ENCODE measurements at regions not wholly inside any gene's neighbourhood (a gene's known extent, or its start where the extent isn't known, plus 50 kb on each side); places are given as distances from the start of the nearest gene placed in this dataset.

GRCh38 chr5:29296548-29296947 is 1896.9 kb upstream of the CDH6 start:
- Histone ChIP-seq H3K79me2 (ENCODE audit: insufficient read depth) (no peaks in the 10 kb centered on the region), H3K4me3 (ENCODE audit: low read depth in 2 of 2, low read length in 1 of 2) (no peak overlapping the region; a peak in 1 of 4 replicates), H3K4me2 (no peak overlapping the region), H3K9me3 (no peaks in the 10 kb centered on the region), H3K9me2 (no peaks in the 10 kb centered on the region), H2AFZ (ENCODE audit: low read depth) (no peak overlapping the region), H3K36me3 (replicated peaks in 1 of 2; ENCODE audit: control insufficient read depth in 1 of 2, insufficient read depth in 2 of 2, low read length in 1 of 2) (no peaks in the 10 kb centered on the region), H3K27me3 (ENCODE audit: insufficient read depth) (no peaks in the 10 kb centered on the region), H3F3A (replicated peaks; ENCODE audit: insufficient read depth) (no peaks in the 10 kb centered on the region), H3K4me1 (ENCODE audit: control insufficient read depth in 1 of 2, insufficient read depth in 2 of 2, low read depth in 1 of 2, low read length in 1 of 2) (no peaks in the 10 kb centered on the region), H3K9ac (no peak overlapping the region), H4K20me1 (ENCODE audit: insufficient read depth) (no peaks in the 10 kb centered on the region), H3K27ac (ENCODE audit: low read depth in 2 of 2, low read length in 1 of 2) (no peak overlapping the region)
- CTCF ChIA-PET, result no interaction called here
- TF ChIP-seq EP300 (IDR thresholded peaks at IDR 0.05; ENCODE audit: borderline replicate concordance in 1 of 2, low read depth in 1 of 2, low read length in 1 of 2), result no peak
- POLR2A ChIA-PET, result no interaction called here
- 30% methylated on average over 14 of the region's 21 CpGs for WGBS (ENCODE audit: low lambda C conversion rate)
- DNase-seq, result no peak

- Histone ChIP-seq H3K4me1 (ENCODE audit: control insufficient read depth in 1 of 2, insufficient read depth in 2 of 2, low read depth in 1 of 2, low read length in 1 of 2) (no peaks in the 10 kb centered on the region), H2AFZ (ENCODE audit: low read depth) (no peak overlapping the region), H3K4me2 (no peak overlapping the region), H3K79me2 (ENCODE audit: insufficient read depth) (no peaks in the 10 kb centered on the region), H4K20me1 (ENCODE audit: insufficient read depth) (no peaks in the 10 kb centered on the region), H3K27me3 (ENCODE audit: insufficient read depth) (no peaks in the 10 kb centered on the region), H3F3A (replicated peaks; ENCODE audit: insufficient read depth) (no peaks in the 10 kb centered on the region), H3K36me3 (replicated peaks in 1 of 2; ENCODE audit: control insufficient read depth in 1 of 2, insufficient read depth in 2 of 2, low read length in 1 of 2) (no peaks in the 10 kb centered on the region), H3K27ac (ENCODE audit: low read depth in 2 of 2, low read length in 1 of 2) (no peak overlapping the region), H3K9ac (no peak overlapping the region), H3K4me3 (ENCODE audit: low read depth in 2 of 2, low read length in 1 of 2) (no peak overlapping the region), H3K9me3 (no peaks in the 10 kb centered on the region), H3K9me2 (no peaks in the 10 kb centered on the region)
- POLR2A ChIA-PET, result no interaction called here
- CTCF ChIA-PET, result no interaction called here
- DNase-seq, result no peak
- WGBS (ENCODE audit: low lambda C conversion rate), result 11% methylated on average over 2 of the region's 2 CpGs
- TF ChIP-seq RXRA (IDR thresholded peaks at IDR 0.05; ENCODE audit: borderline replicate concordance, low read depth), result no peak
- TF ChIP-seq SMC3 (IDR thresholded peaks at IDR 0.05; ENCODE audit: low read depth, low read length), result no peak
- TF ChIP-seq EZH2phosphoT487 (IDR thresholded peaks at IDR 0.05; ENCODE audit: borderline replicate concordance, low read depth), result no peak
- no peak for TF ChIP-seq USF1 (IDR thresholded peaks at IDR 0.05; ENCODE audit: borderline replicate concordance, low read depth)
- no peak for TF ChIP-seq CHD2 (IDR thresholded peaks at IDR 0.05; ENCODE audit: low read length, partially characterized antibody)
Measured at GRCh38 chr5:29277642-29278041, 1915.8 kb upstream of the CDH6 start.

GRCh38 chr5:29276371-29276770 is 1917.1 kb upstream of the CDH6 start:
- CTCF ChIA-PET, result no interaction called here
- H3K36me3 ChIP-seq (replicated peaks in 1 of 2; ENCODE audit: control insufficient read depth in 1 of 2, insufficient read depth in 2 of 2, low read length in 1 of 2), result no peaks in the 10 kb centered on the region
- TF ChIP-seq FOXM1 (IDR thresholded peaks at IDR 0.05; ENCODE audit: low read depth) (no peak), ZBTB33 (IDR thresholded peaks at IDR 0.05; ENCODE audit: borderline replicate concordance, low read depth) (no peak), USF1 (IDR thresholded peaks at IDR 0.05; ENCODE audit: borderline replicate concordance, low read depth) (no peak), MEF2A (IDR thresholded peaks at IDR 0.05; ENCODE audit: borderline replicate concordance, low read depth) (no peak), GABPA (IDR thresholded peaks at IDR 0.05; ENCODE audit: low read depth) (no peak), PBX3 (IDR thresholded peaks at IDR 0.05) (no peak), RXRA (IDR thresholded peaks at IDR 0.05; ENCODE audit: borderline replicate concordance, low read depth) (no peak), NRF1 (IDR thresholded peaks at IDR 0.05; ENCODE audit: low read depth, low read length) (no peak), TCF12 (IDR thresholded peaks at IDR 0.05) (no peak), CTCF (IDR thresholded peaks at IDR 0.05) (no peak), RFX5 (IDR thresholded peaks at IDR 0.05; ENCODE audit: low read length) (no peak), NFIC (IDR thresholded peaks at IDR 0.05; ENCODE audit: borderline replicate concordance) (no peak), POLR2AphosphoS5 (IDR thresholded peaks at IDR 0.05; ENCODE audit: low read depth, low read length) (no peak)

More at GRCh38 chr5:29276371-29276770, 1917.1 kb upstream of the CDH6 start:
- Histone ChIP-seq H3K9ac (no peak overlapping the region), H3K4me3 (ENCODE audit: low read depth in 2 of 2, low read length in 1 of 2) (no peak overlapping the region), H3K27ac (ENCODE audit: low read depth in 2 of 2, low read length in 1 of 2) (no peak overlapping the region), H2AFZ (ENCODE audit: low read depth) (no peak overlapping the region), H3K9me2 (no peaks in the 10 kb centered on the region), H3K4me1 (ENCODE audit: control insufficient read depth in 1 of 2, insufficient read depth in 2 of 2, low read depth in 1 of 2, low read length in 1 of 2) (no peaks in the 10 kb centered on the region), H4K20me1 (ENCODE audit: insufficient read depth) (no peaks in the 10 kb centered on the region), H3F3A (replicated peaks; ENCODE audit: insufficient read depth) (no peaks in the 10 kb centered on the region), H3K9me3 (no peaks in the 10 kb centered on the region), H3K79me2 (ENCODE audit: insufficient read depth) (no peaks in the 10 kb centered on the region), H3K4me2 (no peak overlapping the region), H3K27me3 (ENCODE audit: insufficient read depth) (no peaks in the 10 kb centered on the region)
- POLR2A ChIA-PET, result no interaction called here
- no peak for DNase-seq
- 12% methylated on average over 1 of the region's 1 CpG for WGBS (ENCODE audit: low lambda C conversion rate)

All from SK-N-SH (cell line).